Activated gamma-delta T cell treated with Interleukin-2 at 50 U/mL for 16 hours (primary cell): ENCODE measurements at regions not wholly inside any gene's neighbourhood (a gene's known extent, or its start where the extent isn't known, plus 50 kb on each side); places are given as distances from the start of the nearest gene placed in this dataset.
"Not testable (repeated sequence)": the region's sequence is repeated elsewhere in the genome, so short reads cannot be mapped to it uniquely, and the experiment has no call there.

ENCODE experiments used
- DNase-seq: peaks from one replicate; pipeline ENCODE4 v3.0.0-alpha.2; 2020

GRCh38 chr2:19644763-19645162 is 257.0 kb downstream of the TTC32 start:
- DNase-seq: no peak

- no peak for DNase-seq
These were observed 258.7 kb downstream of the TTC32 start for GRCh38 chr2:19643117-19643518.

- no peak for DNase-seq
These were observed 259.3 kb downstream of the TTC32 start for GRCh38 chr2:19642501-19642900.

DNA sequence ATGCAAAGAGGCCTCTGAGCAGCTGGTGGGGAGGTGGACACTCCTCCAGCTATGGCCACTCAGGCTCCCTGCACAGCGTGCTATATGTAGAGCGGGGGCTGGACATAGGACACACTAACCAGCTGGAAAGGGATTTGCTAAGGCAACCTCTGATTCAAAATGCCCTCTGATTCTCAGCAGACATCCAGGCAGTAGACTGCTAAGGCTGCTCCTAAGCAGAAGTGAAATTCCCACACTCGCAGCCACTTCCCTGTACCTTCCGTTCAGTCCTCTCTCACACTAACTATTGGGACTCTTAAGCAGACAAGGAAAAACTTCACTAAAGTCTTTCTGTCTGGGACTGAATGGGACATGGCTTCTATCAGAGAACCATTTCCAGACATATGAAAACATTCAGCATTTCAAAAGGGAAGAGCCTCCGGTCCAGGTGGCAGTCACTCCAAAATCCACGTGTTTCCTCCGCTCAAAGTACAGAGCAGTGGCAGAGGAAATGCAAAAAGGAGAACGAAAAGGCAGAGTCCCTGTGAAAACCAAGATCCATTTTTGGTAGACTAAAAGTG is 265.8 kb downstream of the TTC32 start:
- DNase-seq: no peak

DNA sequence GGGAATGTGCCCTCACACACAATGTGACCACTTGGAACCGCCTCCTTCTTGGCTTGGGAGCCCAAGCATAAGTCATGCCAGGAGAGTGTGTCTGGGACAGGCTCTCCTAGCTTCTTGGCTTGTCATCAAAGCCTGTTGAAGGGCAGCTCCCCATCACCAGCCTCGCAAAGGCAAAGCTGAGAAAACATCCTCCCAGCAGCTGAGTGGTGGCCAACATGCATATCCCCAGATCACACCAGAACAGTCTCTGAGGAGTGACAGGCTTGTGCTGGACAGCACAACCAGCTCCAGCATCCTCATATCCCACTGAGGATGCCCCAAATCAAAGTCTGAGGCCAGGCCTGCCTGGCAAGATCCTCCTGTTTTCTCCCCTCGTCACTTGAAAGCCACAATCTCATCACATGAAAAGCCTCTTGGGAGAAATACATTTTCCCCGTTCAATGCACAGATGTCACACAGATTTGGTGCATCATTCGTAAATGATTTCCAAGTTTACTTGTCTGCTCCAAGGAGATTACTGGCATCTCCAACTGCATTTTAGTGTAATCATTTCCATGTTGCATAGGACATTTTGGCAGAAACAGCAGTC is 269.3 kb downstream of the TTC32 start:
- DNase-seq: no peak

GRCh38 chr2:19631871-19632270 is 269.9 kb downstream of the TTC32 start:
- no peak for DNase-seq

DNA sequence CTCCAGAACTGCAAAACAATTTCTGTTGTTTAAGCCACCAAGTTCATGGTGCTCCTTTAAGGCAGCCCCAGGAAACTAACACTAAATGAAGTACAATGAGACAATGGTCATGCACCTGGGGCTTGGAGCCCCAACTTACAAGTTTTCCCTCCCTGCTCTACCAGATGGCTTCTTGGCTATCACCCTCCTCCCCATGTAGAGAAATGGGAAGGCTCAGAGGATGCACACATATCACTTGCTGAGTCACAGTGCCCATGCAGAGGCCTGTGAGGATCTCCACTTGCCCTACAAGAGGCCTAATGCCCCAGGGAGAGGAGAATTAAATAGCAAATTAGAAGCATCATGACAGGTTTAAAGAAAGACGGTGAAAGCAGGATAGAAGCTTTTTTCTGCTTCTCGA is 270.9 kb downstream of the TTC32 start:
- no peak for DNase-seq

DNA sequence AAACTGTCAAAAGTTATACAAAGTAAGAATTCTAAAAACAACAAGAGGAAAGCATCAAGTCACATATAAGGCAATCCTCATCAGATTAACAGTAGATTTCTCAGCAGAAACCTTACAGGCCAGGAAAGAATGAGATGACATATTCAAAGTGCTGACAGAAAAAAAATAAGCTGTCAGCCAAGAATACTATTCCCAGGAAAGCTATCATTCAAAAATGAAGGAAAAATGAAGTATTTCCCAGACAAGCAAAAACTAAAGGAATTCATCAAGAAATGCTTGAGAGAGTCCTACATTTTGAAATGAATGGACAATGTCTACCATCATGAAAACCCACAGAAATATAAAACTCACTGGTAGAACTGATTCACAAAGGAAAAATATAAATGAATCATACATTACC is 268.9 kb upstream of the OSR1 start:
- DNase-seq: no peak

DNA sequence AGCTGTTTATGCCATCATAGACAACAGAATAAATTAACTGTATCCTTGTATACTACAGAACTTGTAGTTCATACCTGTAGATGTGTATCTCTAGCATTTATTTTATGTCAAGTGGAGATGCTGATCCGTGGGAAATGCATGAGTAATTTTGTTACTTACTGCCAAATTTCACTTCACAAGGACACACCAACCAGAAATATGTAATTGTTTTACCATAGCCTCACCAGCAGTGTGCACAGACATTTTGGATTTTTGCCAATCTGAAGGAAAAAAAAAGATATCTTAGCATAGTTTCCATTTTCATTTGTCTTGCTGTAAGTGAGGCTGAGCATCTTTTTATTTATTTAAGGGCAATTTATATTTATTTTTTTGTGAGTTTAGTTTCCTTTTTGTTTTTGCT is 265.1 kb upstream of the OSR1 start:
- no peak for DNase-seq

DNA sequence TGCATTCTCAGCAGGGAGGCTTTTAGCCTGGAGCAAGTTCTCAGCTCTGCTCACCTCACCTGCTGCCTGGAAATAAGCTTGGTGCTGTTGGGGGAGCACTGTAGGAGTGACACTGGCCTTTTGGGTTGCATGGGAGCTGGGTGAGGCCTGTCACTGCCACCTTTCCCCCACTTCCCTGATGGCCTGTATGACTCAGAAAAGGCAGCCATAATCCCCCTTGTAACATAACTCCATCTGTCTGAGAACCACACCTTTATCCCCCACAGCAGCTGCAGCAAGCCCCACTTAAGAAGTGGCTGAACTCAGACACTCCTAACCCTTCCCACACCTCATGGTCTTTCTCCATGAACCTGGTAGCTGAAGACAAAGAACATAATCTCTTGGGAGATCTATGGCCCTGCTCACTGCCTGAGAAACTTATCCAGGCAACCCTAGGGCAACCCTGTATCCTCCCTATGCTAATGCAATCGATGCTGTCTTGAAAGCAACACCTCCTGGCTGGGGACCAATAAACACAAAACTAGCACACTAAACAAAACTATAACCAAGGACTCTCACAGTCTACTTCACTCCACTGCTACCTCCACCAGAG is 258.9 kb upstream of the OSR1 start:
- DNase-seq: no peak

DNA sequence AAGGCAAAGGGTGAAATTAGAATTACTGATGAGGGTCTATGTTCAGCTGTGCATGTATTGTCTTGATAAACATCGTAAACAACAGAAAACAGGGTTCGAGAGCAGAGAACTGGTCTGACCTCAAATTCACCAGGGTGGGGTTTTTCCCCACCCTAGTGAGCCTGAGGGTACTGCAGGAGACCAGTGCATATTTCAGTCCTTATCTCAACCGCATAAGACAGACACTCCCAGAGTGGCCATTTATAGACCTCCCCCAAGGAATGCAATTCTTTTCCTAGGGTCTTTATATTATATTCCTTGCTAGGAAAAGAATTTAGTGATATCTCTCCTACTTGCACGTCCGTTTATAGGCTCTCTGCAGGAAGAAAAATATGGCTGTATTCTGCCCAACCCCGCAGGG is 257.0 kb upstream of the OSR1 start:
- DNase-seq: not testable (repeated sequence)

- DNase-seq: no peak
These were observed 255.6 kb upstream of the OSR1 start for GRCh38 chr2:19614066-19614465.

GRCh38 chr2:19611491-19612332 is 253.3 kb upstream of the OSR1 start:
- no peak for DNase-seq

GRCh38 chr2:19609266-19609665 is 250.8 kb upstream of the OSR1 start:
- no peak for DNase-seq

GRCh38 chr2:19607931-19608771 is 249.7 kb upstream of the OSR1 start:
- DNase-seq: no peak

GRCh38 chr2:19607400-19607799 is 249.0 kb upstream of the OSR1 start:
- no peak for DNase-seq

GRCh38 chr2:19600982-19601381 is 242.6 kb upstream of the OSR1 start:
- DNase-seq: no peak

DNA sequence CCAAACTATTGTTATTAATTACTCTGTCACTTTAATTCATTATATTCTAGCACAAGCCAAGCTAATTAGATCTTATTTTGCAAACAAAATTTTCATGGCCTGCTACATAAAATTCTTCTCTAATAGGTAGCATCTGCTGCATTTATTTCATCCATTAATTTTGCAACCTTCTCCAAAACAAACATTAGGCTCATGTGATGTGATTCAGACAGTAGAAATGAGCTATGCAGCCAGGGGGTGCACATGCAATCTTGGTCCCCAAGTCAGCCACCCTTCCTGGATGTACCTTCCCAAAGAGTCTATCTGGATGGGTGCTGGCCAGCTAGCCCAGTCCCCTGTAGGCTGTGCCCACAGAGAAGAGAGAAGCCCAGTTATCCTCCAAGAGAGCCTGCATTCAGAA is 242.1 kb upstream of the OSR1 start:
- no peak for DNase-seq

DNA sequence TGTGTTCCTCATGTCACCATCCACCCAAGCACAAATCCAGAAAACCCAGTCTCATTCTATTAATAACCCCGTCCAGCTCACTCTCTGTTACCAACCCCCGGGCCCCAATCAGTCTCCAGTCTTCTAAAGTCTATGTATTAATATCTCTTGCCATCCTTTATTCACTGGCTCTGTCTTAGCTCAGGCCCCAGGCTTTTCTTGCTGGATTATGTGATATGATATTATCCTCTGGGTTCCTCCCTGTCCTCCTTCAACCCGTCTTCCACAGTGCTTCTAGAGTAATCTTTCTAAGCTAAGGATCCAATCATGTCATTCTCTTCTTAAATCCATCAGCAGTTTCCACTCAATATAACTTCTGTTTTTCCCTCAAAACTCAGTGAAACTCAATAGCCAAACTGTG is 240.5 kb upstream of the OSR1 start:
- DNase-seq: no peak

- no peak for DNase-seq
These were observed 233.8 kb upstream of the OSR1 start for GRCh38 chr2:19592197-19592596.

GRCh38 chr2:19589791-19590190 is 231.4 kb upstream of the OSR1 start:
- no peak for DNase-seq

DNA sequence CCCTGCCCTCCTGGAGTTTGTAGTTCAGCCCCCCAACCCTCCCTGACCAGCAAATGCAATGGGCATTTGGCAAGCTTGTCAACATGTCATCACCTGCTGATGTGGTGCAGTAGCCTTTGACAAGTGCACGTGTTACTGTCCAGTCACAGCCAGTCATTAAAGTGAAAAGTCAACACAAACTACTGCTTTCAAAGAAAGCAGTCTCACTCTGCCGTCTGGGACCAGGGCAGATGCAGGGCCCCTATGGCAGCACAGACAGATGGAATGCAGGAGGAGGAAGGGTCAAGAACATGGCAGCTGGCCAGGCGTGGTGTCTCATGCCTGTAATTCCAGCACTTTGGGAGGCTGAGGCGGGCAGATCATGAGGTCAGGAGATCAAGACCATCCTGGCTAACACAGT is 222.4 kb upstream of the OSR1 start:
- no peak for DNase-seq

GRCh38 chr2:19580264-19580663 is 221.8 kb upstream of the OSR1 start:
- no peak for DNase-seq
